ENCODE measurements at regions not wholly inside any gene's neighbourhood (a gene's known extent, or its start where the extent isn't known, plus 50 kb on each side); places are given as distances from the start of the nearest gene placed in this dataset.
"Not testable (repeated sequence)": the region's sequence is repeated elsewhere in the genome, so short reads cannot be mapped to it uniquely, and the experiment has no call there.

DNA sequence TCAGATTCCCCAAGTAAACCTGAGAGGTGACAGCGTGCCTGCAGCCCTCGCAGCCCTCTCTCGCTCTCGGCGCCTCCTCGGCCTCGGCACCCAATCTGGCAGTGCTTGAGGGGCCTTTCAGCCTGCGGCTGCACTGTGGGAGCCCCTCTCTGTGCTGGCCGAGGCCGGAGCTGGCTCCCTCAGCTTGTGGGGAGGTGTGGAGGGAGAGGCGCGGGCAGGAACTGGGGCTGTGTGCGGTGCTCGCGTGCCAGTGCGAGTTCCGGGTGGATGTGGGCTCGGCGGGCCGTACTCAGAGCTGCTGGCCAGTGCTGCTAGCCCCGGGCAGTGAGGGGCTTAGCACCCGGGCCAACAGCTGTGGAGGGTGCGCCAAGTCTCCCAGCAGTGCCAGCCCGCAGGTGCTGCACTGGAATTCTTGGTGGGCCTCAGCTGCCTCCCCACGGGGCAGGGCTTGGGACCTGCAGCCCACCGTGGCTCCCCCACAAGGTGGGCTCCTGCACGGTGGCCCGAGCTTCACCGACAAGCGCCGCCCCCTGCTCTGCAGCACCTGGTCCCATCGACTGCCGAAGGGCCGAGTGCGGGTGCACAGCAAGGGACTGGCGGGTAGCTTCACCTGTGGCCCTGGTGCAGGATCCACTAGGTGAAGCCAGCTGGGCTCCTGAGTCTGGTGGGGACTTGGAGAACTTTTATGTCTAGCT is 809.7 kb upstream of the ADGRB3 start:
- DNase-seq = no peak

DNA sequence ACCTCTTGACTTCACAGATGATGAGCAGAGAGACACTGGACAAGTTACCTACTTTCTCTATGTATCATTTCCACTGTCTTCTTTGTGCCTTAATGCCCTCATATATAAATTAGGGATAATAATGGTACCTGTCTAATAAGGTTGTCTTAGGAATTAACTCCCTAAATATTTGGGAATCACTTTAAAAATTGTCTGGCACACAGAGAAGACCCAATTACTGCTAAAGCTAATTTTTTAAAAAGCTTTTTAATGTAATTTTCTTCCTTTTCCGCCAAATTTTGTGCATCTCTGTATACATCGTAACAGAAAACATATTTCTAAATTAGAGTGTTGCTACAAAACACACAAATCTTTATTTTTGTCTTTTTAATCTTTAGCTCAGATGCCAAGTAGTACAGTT is 816.8 kb upstream of the ADGRB3 start:
- no peak for DNase-seq

DNA sequence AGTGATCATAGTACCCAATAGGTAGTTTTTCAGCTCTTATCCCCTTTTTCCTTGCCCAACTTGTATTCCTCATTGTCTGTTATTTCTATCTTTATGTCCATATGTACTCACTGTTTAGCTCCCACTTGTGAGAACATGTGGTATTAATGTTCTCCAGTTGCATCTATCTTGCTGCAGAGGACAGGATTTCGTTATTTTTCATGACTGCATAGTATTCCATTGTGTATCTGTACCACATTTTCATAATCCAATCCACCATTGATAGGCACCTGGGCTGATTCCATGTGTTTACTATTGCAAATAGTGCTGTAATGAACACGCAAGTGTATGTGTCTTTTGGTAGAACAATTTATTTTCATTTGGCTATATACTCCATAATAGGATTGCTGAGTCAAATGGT is 819.5 kb upstream of the ADGRB3 start:
- no peak for DNase-seq

DNA sequence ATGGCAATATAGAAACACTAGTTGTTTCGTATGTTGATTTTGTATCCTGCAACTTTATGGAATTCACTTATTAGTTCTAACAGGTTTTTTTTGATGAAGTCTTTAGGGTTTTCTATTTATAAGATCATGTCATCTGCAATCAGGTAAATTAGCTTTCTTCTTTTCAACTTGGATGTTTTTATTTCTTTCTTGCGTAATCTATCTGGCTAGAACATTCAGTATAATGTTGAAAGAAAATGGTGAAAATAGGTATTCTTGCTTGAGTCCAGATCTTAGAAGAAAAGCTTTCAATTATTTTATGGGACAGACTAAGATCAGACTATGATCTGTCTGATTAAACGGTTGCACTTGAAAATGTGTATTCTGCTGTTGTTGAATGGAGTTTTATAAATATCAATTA is 820.8 kb upstream of the ADGRB3 start:
- DNase-seq = no peak

- DNase-seq = no peak
These were observed 822.4 kb upstream of the ADGRB3 start for GRCh38 chr6:67812693-67813092.

DNA sequence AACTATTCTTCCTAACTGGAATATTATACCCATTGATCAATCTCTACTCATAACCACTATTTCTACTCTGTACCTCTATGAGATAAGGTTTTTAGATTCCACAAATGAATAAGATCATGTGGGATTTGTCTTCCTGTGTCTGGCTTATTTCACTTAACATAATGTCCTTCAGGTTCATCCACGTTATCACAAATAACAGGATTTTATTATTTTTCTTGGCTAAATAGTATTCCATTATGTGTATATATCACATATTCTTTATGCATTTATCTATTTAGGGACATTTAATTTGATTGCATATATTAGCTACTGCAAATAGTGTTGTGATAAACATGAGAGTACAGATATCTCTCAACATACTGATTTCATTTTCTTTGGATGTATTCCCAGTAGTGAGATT is 823.0 kb upstream of the ADGRB3 start:
- no peak for DNase-seq

DNA sequence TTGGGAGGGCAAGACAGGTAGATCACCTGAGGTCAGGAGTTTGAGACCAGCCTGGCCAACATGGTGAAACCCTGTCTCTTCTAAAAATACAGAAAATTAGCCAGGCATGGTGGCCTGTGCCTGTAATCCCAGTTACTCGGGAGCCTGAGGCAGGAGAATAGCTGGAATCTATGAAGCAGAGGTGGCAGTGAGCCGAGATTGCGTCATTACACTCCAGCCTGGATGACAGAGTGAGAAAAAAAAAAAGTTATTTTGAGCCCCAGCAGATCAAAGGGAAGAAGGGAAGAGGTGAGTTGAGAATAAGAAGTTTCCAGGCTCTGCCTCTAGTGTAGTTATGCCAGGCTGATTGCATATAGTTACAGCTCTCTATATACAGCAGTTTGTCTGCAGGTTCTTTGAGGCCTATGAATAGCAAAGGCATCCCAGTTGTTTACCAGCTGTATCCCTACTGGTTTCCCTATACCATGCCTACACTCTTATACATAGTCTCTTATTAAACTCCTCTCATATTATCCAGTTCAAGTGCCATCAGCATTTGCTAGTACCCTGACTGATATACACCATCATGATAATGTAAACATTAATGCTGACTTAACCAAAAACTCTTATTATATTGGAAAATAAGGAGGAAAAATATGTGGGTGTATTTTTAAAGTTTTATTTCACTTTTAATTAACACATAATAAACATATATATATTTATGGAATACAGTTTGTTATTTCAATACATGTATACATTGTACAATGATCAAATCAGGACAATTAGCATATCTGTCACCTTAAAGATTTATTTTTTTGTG is 823.6 kb upstream of the ADGRB3 start:
- no peak for DNase-seq

DNA sequence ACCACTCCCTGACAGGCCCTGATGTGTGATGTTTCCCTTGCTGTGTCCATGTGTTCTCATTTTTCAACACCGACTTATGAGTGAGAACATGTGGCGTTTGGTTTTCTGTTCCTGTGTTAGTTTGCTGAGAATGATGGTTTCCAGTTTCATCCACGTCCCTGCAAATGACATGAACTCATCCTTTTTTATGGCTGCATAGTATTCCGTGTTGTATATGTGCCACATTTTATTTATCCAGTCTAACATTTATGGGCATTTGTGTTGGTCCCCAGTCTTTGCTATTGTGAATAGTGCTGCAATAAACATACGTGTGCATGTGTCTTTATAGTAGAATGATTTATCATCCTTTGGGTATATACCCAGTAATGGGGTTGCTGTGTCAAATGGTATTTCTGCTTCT is 830.3 kb upstream of the ADGRB3 start:
- DNase-seq = not testable (repeated sequence)

- no peak for DNase-seq
These were observed 832.3 kb upstream of the ADGRB3 start for GRCh38 chr6:67802771-67803170.

- no peak for DNase-seq
These were observed 842.1 kb upstream of the ADGRB3 start for GRCh38 chr6:67792996-67793395.

GRCh38 chr6:67790569-67790968 is 844.5 kb upstream of the ADGRB3 start:
- no peak for DNase-seq

DNA sequence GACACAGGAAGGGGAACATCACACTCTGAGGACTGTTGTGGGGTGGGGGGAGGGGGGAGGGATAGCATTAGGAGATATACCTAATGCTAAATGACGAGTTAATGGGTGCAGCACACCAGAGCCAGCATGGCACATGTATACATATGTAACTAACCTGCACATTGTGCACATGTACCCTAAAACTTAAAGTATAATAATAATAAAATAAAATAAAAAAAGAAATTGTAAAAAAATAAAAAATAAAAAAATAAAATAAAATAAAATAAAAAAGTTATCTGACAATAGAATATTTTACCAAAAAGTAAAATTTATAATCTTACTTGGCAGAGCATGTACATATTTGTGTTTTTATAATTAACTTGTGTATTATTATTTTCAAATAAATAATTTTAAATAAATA is 848.0 kb upstream of the ADGRB3 start:
- not testable (repeated sequence) for DNase-seq

DNA sequence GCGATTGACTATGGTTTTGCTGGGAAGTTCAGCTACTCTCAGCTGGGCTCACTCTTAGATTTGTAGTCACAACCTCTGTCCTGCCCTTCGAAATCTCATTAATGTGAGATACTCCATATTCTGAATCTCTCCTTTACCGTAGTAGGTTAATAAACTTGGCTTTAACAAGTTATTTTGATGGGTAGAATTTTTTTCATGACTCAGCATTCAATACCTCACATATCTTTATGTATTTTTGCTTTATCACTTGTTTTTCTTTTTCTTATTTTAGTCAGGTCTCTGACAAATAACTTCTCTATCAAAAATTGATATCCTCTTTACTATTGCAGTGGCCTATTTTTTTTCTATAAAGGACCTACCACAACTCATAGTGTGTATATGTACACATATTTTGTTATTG is 855.2 kb upstream of the ADGRB3 start:
- no peak for DNase-seq

DNA sequence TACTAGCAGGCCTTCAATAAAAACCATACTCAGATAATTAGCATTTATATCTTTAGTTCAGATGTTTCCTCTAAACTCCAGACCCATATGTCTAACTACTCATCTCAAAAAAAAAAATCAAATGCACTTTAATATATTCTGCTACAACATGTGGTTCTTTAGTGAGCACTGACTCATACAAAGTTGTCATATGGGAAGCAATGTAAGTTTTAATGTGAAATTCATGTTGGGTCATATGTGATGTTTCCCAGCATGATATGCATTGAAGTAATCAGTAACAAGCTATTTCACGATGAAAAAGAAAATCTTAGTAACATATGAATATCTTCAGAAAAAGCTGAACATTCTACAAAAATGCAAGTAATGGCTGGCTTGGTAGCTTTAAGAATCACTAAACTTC is 859.7 kb upstream of the ADGRB3 start:
- DNase-seq = no peak

GRCh38 chr6:67768972-67769371 is 866.1 kb upstream of the ADGRB3 start:
- DNase-seq = no peak

- not testable (repeated sequence) for DNase-seq
These were observed 867.8 kb upstream of the ADGRB3 start for GRCh38 chr6:67767046-67767822.

DNA sequence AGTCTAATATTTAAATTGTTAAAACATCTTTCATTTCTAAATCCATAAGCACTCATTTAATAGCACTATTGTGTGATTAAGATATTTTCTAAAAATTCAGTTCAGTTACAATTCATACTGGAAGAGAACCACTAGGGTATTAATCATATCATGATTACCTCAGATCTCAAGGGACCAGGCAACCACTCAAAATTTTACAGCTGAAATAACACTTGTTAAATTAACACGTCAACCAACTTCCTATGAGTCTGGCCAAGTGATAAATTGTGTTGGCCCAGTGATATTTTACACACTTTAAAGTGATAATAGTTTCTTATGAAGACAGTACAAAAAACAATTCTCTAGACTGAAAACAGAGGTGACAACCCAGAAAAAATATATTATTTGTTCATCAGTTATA is 869.0 kb upstream of the ADGRB3 start:
- DNase-seq = no peak

DNA sequence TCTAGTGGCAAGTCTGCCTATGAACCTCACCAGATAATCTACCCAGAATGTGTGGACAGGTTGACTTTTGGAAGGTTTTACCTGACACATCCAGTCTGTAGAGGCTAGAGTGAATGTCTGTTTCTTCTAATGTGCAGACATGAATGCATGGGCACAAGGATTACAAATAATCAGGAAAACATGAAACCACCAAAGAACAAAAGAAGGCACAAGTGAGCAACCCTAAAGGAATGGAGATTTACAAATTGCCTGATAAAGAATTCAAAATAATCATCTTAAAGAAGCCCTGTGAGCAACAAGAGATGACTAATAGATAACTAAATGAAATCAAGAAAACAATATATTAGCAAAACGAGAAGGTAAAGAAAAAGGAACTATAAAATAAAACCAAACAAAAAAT is 876.1 kb upstream of the ADGRB3 start:
- DNase-seq = no peak

- DNase-seq = no peak
These were observed 877.5 kb upstream of the ADGRB3 start for GRCh38 chr6:67757465-67758033.

DNA sequence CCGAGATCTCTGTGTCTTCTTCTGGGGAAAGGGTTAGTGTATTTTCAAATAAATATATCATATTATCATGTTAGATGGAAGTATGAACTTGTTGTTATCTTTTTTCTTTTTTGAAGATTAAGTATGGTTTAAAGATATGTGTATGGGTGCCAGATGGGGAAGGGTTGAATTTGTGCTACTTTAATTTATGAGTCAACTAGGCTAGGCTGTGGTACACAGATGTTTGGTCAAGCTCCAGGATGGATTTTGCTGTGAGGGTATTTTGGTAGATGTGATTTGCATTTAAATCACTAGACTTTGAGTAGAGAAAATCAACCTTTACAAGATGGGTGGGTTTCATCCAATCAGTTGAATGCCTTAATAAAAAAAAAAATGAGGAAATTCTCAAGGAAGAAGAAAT is 886.6 kb upstream of the ADGRB3 start:
- DNase-seq = no peak

DNA sequence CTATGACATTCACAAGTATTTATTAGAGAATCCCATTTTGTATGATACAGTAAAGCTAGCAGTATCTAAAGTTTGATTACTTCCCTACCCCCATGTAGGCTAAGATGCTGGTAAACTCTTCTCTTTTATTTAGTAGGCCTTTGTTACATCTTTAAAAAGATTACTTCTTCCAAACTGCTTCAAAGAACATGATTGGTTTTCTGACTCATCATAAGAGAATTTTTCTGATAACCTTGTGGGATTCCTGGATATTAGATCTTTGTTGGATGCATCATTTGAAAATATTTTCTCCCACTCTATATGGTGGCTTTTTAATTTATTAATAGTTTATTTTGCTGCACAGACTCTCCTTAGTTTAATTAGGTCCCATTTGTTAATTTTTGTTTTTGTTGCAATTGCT is 898.3 kb upstream of the ADGRB3 start:
- DNase-seq = no peak

- no peak for DNase-seq
These were observed 898.9 kb upstream of the ADGRB3 start for GRCh38 chr6:67736161-67736560.

DNA sequence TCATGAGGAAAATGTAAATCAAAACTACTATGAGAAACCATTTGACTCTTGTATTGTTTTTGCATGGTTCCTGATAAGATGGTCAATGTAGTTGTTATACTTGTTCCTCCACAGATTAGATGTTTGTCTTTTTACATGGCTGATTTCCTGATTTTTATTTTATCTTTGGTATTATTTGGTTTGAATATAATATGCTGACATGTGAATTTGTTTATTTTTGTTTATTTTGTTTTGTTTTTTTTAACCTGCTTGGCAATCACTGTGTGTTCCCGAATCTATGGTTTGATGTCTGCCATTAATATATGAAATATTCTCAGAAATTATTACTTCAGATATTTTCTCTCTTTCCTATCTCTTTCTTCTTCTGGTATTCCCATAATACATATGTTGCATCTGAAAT is 899.5 kb upstream of the ADGRB3 start:
- DNase-seq = no peak

DNA sequence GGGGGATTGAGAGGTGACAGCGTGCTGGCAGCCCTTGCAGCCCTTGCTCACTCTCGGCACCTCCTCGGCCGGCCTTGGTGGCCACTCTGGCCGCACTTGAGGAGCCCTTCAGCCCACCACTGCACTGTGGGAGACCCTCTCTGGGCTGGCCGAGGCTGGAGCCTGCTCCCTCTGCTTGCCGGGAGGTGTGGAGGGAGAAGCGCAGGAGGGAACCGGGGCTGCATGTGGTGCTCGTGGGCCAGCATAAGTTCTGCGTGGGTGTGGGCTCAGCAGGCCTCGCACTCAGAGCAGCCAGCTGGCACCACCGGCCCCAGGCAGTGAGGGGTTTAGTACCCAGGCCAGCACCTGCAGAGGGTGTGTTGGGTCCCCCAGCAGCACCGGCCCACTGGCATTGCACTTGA is 912.2 kb upstream of the ADGRB3 start:
- DNase-seq = no peak
